ENCODE measurements at regions not wholly inside any gene's neighbourhood (a gene's known extent, or its start where the extent isn't known, plus 50 kb on each side); places are given as distances from the start of the nearest gene placed in this dataset.
"Not testable (repeated sequence)": the region's sequence is repeated elsewhere in the genome, so short reads cannot be mapped to it uniquely, and the experiment has no call there.

GRCh38 chr9:104322596-104322995, 181.5 kb upstream of the OR13F1 start:
- no peak overlapping the region for H3K4me3 ChIP-seq (ENCODE audit: low read depth, low read length)
- DNase-seq (ENCODE audit: low read depth) = no peak

GRCh38 chr9:104323967-104324694, 179.9 kb upstream of the OR13F1 start:
- H3K4me3 ChIP-seq (ENCODE audit: low read depth, low read length); DNase-seq (ENCODE audit: low read depth): not testable (repeated sequence)

GRCh38 chr9:104326912-104327311, 177.2 kb upstream of the OR13F1 start:
- no peak for DNase-seq (ENCODE audit: low read depth)
- H3K4me3 ChIP-seq (ENCODE audit: low read depth, low read length) = no peak overlapping the region

GRCh38 chr9:104329245-104329644, 174.8 kb upstream of the OR13F1 start:
- no peak overlapping the region for H3K4me3 ChIP-seq (ENCODE audit: low read depth, low read length)
- DNase-seq (ENCODE audit: low read depth) = no peak

- no peak for DNase-seq (ENCODE audit: low read depth)
- no peak overlapping the region for H3K4me3 ChIP-seq (ENCODE audit: low read depth, low read length)
These were observed 173.2 kb upstream of the OR13F1 start for GRCh38 chr9:104330841-104331240.

- H3K4me3 ChIP-seq (ENCODE audit: low read depth, low read length) = no peak overlapping the region
These were observed 169.5 kb upstream of the OR13F1 start for GRCh38 chr9:104334549-104334948.

GRCh38 chr9:104339692-104340091, 164.4 kb upstream of the OR13F1 start:
- no peak overlapping the region for H3K4me3 ChIP-seq (ENCODE audit: low read depth, low read length)
- no peak for DNase-seq (ENCODE audit: low read depth)

More at GRCh38 chr9:104334549-104334948, 169.5 kb upstream of the OR13F1 start:
- DNase-seq (ENCODE audit: low read depth) = no peak

- H3K4me3 ChIP-seq (ENCODE audit: low read depth, low read length) = no peak overlapping the region
- DNase-seq (ENCODE audit: low read depth) = no peak
These were observed 161.5 kb upstream of the OR13F1 start for GRCh38 chr9:104342552-104342951.

- no peak for DNase-seq (ENCODE audit: low read depth)
- no peak overlapping the region for H3K4me3 ChIP-seq (ENCODE audit: low read depth, low read length)
These were observed 159.0 kb upstream of the OR13F1 start for GRCh38 chr9:104345061-104345460.

GRCh38 chr9:104350541-104350940, 153.5 kb upstream of the OR13F1 start:
- DNase-seq (ENCODE audit: low read depth) = no peak

GRCh38 chr9:104351726-104352125, 152.3 kb upstream of the OR13F1 start:
- no peak overlapping the region for H3K4me3 ChIP-seq (ENCODE audit: low read depth, low read length)
- DNase-seq (ENCODE audit: low read depth) = no peak

More at GRCh38 chr9:104350541-104350940, 153.5 kb upstream of the OR13F1 start:
- H3K4me3 ChIP-seq (ENCODE audit: low read depth, low read length) = no peak overlapping the region

- no peak overlapping the region for H3K4me3 ChIP-seq (ENCODE audit: low read depth, low read length)
- DNase-seq (ENCODE audit: low read depth) = no peak
These were observed 142.9 kb upstream of the OR13F1 start for GRCh38 chr9:104361207-104361606.

- no peak overlapping the region for H3K4me3 ChIP-seq (ENCODE audit: low read depth, low read length)
- DNase-seq (ENCODE audit: low read depth) = no peak
These were observed 141.1 kb upstream of the OR13F1 start for GRCh38 chr9:104362912-104363472.

GRCh38 chr9:104367507-104367906, 136.6 kb upstream of the OR13F1 start:
- no peak for DNase-seq (ENCODE audit: low read depth)
- H3K4me3 ChIP-seq (ENCODE audit: low read depth, low read length) = no peak overlapping the region

GRCh38 chr9:104368318-104368717, 135.7 kb upstream of the OR13F1 start:
- not testable (repeated sequence) for H3K4me3 ChIP-seq (ENCODE audit: low read depth, low read length)

GRCh38 chr9:104374711-104375110, 129.4 kb upstream of the OR13F1 start:
- DNase-seq (ENCODE audit: low read depth) = no peak
- no peak overlapping the region for H3K4me3 ChIP-seq (ENCODE audit: low read depth, low read length)

More at GRCh38 chr9:104368318-104368717, 135.7 kb upstream of the OR13F1 start:
- not testable (repeated sequence) for DNase-seq (ENCODE audit: low read depth)

- no peak for DNase-seq (ENCODE audit: low read depth)
- H3K4me3 ChIP-seq (ENCODE audit: low read depth, low read length) = no peak overlapping the region
These were observed 118.0 kb upstream of the OR13F1 start for GRCh38 chr9:104386013-104386412.

- peak; percentile 14 for DNase-seq (ENCODE audit: low read depth)
- no peak overlapping the region for H3K4me3 ChIP-seq (ENCODE audit: low read depth, low read length)
These were observed 117.5 kb upstream of the OR13F1 start for GRCh38 chr9:104386425-104387069.

GRCh38 chr9:104388071-104388470, 116.0 kb upstream of the OR13F1 start:
- H3K4me3 ChIP-seq (ENCODE audit: low read depth, low read length) = no peak overlapping the region
- no peak for DNase-seq (ENCODE audit: low read depth)

GRCh38 chr9:104389341-104389740, 114.7 kb upstream of the OR13F1 start:
- H3K4me3 ChIP-seq (ENCODE audit: low read depth, low read length) = no peak overlapping the region
- no peak for DNase-seq (ENCODE audit: low read depth)

- DNase-seq (ENCODE audit: low read depth); H3K4me3 ChIP-seq (ENCODE audit: low read depth, low read length): not testable (repeated sequence)
These were observed 109.2 kb upstream of the OR13F1 start for GRCh38 chr9:104394901-104395300.
